Activated CD4-positive, alpha-beta T cell treated with anti-CD3 and anti-CD28 coated beads, Interleukin-2, amount 10 ng/mL, durations not matched to agents 24 days and 14 days (primary cell): ENCODE measurements at regions not wholly inside any gene's neighbourhood (a gene's known extent, or its start where the extent isn't known, plus 50 kb on each side); places are given as distances from the start of the nearest gene placed in this dataset.
"Not testable (repeated sequence)": the region's sequence is repeated elsewhere in the genome, so short reads cannot be mapped to it uniquely, and the experiment has no call there.

Experiments used
- DNase-seq: peaks from one replicate; pipeline ENCODE4 v3.0.0; 2022
- H3K27ac Mint-ChIP-seq: one replicate; pipeline ENCODE4 v1.8.0; 2022; ENCODE audit warnings: mild to moderate bottlenecking, mixed read lengths
- H3K27me3 Mint-ChIP-seq: one replicate; pipeline ENCODE4 v1.8.0; 2022; ENCODE audit warnings: mixed read lengths
- H3K36me3 Mint-ChIP-seq: one replicate; pipeline ENCODE4 v1.8.0; 2022; ENCODE audit warnings: low read depth, mild to moderate bottlenecking, mixed read lengths
- H3K4me1 Mint-ChIP-seq: one replicate; pipeline ENCODE4 v1.8.0; 2021; ENCODE audit warnings: mixed read lengths
- H3K4me3 Mint-ChIP-seq: one replicate; pipeline ENCODE4 v1.8.0; 2022; ENCODE audit warnings: mild to moderate bottlenecking, moderate library complexity, mixed read lengths
- H3K9me3 Mint-ChIP-seq: one replicate; pipeline ENCODE4 v1.8.0; 2021; ENCODE audit warnings: mixed read lengths
- intact Hi-C: fragments of 100-400 bp; cut with micrococcal nuclease; formaldehyde crosslinking; loops from one replicate; pipeline ENCODE4 v1.15.1; 2023

- DNase-seq, result no peak
- H3K4me1 Mint-ChIP-seq, result no peaks in the 10 kb centered on the region
- H3K36me3 Mint-ChIP-seq, result no peaks in the 10 kb centered on the region
- intact Hi-C loops, result no loop called here
- peaks cover 15% of the 10 kb centered on the region for H3K9me3 Mint-ChIP-seq
- H3K27ac Mint-ChIP-seq, result no peak overlapping the region
- no peaks in the 10 kb centered on the region for H3K27me3 Mint-ChIP-seq
- no peak overlapping the region for H3K4me3 Mint-ChIP-seq
Measured at GRCh38 chr5:12920527-12920926, 1016.3 kb upstream of the CTNND2 start.

- Mint-ChIP-seq H3K36me3 (no peaks in the 10 kb centered on the region), H3K27me3 (no peaks in the 10 kb centered on the region), H3K4me3 (no peak overlapping the region)
Measured at GRCh38 chr5:12911156-12911555, 1006.9 kb upstream of the CTNND2 start.

GRCh38 chr5:12910641-12911040 is 1006.4 kb upstream of the CTNND2 start:
- intact Hi-C loops, result no loop called here
- H3K9me3 Mint-ChIP-seq, result peaks cover 8% of the 10 kb centered on the region
- H3K36me3 Mint-ChIP-seq, result no peaks in the 10 kb centered on the region
- DNase-seq, result no peak
- no peak overlapping the region for H3K4me3 Mint-ChIP-seq
- H3K27ac Mint-ChIP-seq, result no peak overlapping the region
- H3K4me1 Mint-ChIP-seq, result no peaks in the 10 kb centered on the region
- H3K27me3 Mint-ChIP-seq, result no peaks in the 10 kb centered on the region

More at GRCh38 chr5:12911156-12911555, 1006.9 kb upstream of the CTNND2 start:
- Mint-ChIP-seq H3K9me3 (peaks cover 8% of the 10 kb centered on the region), H3K27ac (no peak overlapping the region), H3K4me1 (no peaks in the 10 kb centered on the region)
- intact Hi-C loops, result no loop called here
- DNase-seq, result no peak

- Mint-ChIP-seq H3K4me3 (no peak overlapping the region), H3K4me1 (no peaks in the 10 kb centered on the region), H3K27me3 (no peaks in the 10 kb centered on the region), H3K27ac (no peak overlapping the region), H3K36me3 (no peaks in the 10 kb centered on the region), H3K9me3 (peaks cover 10% of the 10 kb centered on the region)
- intact Hi-C loops, result no loop called here
- DNase-seq, result no peak
Measured at GRCh38 chr5:12902611-12903010, 998.4 kb upstream of the CTNND2 start.

- DNase-seq, result no peak
- peaks cover 10% of the 10 kb centered on the region for H3K9me3 Mint-ChIP-seq
- no peak overlapping the region for H3K27ac Mint-ChIP-seq
- H3K36me3 Mint-ChIP-seq, result no peaks in the 10 kb centered on the region
- H3K4me3 Mint-ChIP-seq, result no peak overlapping the region
- intact Hi-C loops, result no loop called here
- H3K4me1 Mint-ChIP-seq, result no peaks in the 10 kb centered on the region
- H3K27me3 Mint-ChIP-seq, result no peaks in the 10 kb centered on the region
Measured at GRCh38 chr5:12901696-12902095, 997.5 kb upstream of the CTNND2 start.

GRCh38 chr5:12896086-12896485 is 991.8 kb upstream of the CTNND2 start:
- no peak overlapping the region for H3K4me3 Mint-ChIP-seq
- no peaks in the 10 kb centered on the region for H3K27me3 Mint-ChIP-seq
- no peaks in the 10 kb centered on the region for H3K36me3 Mint-ChIP-seq
- no peak overlapping the region for H3K27ac Mint-ChIP-seq
- H3K4me1 Mint-ChIP-seq, result no peaks in the 10 kb centered on the region
- intact Hi-C loops, result no loop called here
- DNase-seq, result no peak
- peaks cover 9% of the 10 kb centered on the region for H3K9me3 Mint-ChIP-seq

GRCh38 chr5:12885018-12885417 is 980.8 kb upstream of the CTNND2 start:
- Mint-ChIP-seq H3K27me3 (no peaks in the 10 kb centered on the region), H3K9me3 (no peaks in the 10 kb centered on the region), H3K27ac (no peak overlapping the region)

GRCh38 chr5:12883395-12883794 is 979.1 kb upstream of the CTNND2 start:
- no peak for DNase-seq
- Mint-ChIP-seq H3K4me1 (no peaks in the 10 kb centered on the region), H3K36me3 (no peaks in the 10 kb centered on the region), H3K9me3 (no peaks in the 10 kb centered on the region), H3K27me3 (no peaks in the 10 kb centered on the region), H3K4me3 (no peak overlapping the region), H3K27ac (no peak overlapping the region)
- intact Hi-C loops, result no loop called here

More at GRCh38 chr5:12885018-12885417, 980.8 kb upstream of the CTNND2 start:
- Mint-ChIP-seq H3K4me3 (no peak overlapping the region), H3K4me1 (no peaks in the 10 kb centered on the region), H3K36me3 (no peaks in the 10 kb centered on the region)
- intact Hi-C loops, result no loop called here
- DNase-seq, result no peak

- Mint-ChIP-seq H3K27ac (no peak overlapping the region), H3K9me3 (peaks cover 15% of the 10 kb centered on the region), H3K4me1 (no peaks in the 10 kb centered on the region), H3K36me3 (peaks cover 1% of the 10 kb centered on the region), H3K4me3 (no peak overlapping the region), H3K27me3 (no peaks in the 10 kb centered on the region)
- no peak for DNase-seq
- intact Hi-C loops, result no loop called here
Measured at GRCh38 chr5:12876541-12877298, 972.5 kb upstream of the CTNND2 start.

- H3K9me3 Mint-ChIP-seq, result peaks cover 18% of the 10 kb centered on the region
- intact Hi-C loops, result no loop called here
- no peak for DNase-seq
- H3K4me3 Mint-ChIP-seq, result no peak overlapping the region
- peaks cover 1% of the 10 kb centered on the region for H3K36me3 Mint-ChIP-seq
- no peak overlapping the region for H3K27ac Mint-ChIP-seq
- no peaks in the 10 kb centered on the region for H3K4me1 Mint-ChIP-seq
- no peaks in the 10 kb centered on the region for H3K27me3 Mint-ChIP-seq
Measured at GRCh38 chr5:12870872-12871539, 966.8 kb upstream of the CTNND2 start.

GRCh38 chr5:12865529-12865928 is 961.3 kb upstream of the CTNND2 start:
- H3K27ac Mint-ChIP-seq, result no peak overlapping the region
- no peaks in the 10 kb centered on the region for H3K4me1 Mint-ChIP-seq

GRCh38 chr5:12861886-12862654 is 957.8 kb upstream of the CTNND2 start:
- DNase-seq, result no peak
- no peaks in the 10 kb centered on the region for H3K36me3 Mint-ChIP-seq
- no peaks in the 10 kb centered on the region for H3K27me3 Mint-ChIP-seq
- H3K9me3 Mint-ChIP-seq, result peaks cover 9% of the 10 kb centered on the region
- no peak overlapping the region for H3K4me3 Mint-ChIP-seq
- intact Hi-C loops, result no loop called here
- H3K27ac Mint-ChIP-seq, result no peak overlapping the region
- H3K4me1 Mint-ChIP-seq, result no peaks in the 10 kb centered on the region

More at GRCh38 chr5:12865529-12865928, 961.3 kb upstream of the CTNND2 start:
- no peak overlapping the region for H3K4me3 Mint-ChIP-seq
- DNase-seq, result no peak
- no peaks in the 10 kb centered on the region for H3K27me3 Mint-ChIP-seq
- intact Hi-C loops, result no loop called here
- no peaks in the 10 kb centered on the region for H3K36me3 Mint-ChIP-seq
- peaks cover 3% of the 10 kb centered on the region for H3K9me3 Mint-ChIP-seq

- H3K4me3 Mint-ChIP-seq, DNase-seq, intact Hi-C loops, H3K27ac Mint-ChIP-seq, H3K27me3 Mint-ChIP-seq, H3K36me3 Mint-ChIP-seq, H3K4me1 Mint-ChIP-seq: not testable (repeated sequence)
- H3K9me3 Mint-ChIP-seq, result peaks cover 17% of the 10 kb centered on the region
Measured at GRCh38 chr5:12856105-12856504, 951.9 kb upstream of the CTNND2 start.

GRCh38 chr5:12854386-12854785 is 950.1 kb upstream of the CTNND2 start:
- H3K4me3 Mint-ChIP-seq, result no peak overlapping the region

More at GRCh38 chr5:12854386-12854785, 950.1 kb upstream of the CTNND2 start:
- Mint-ChIP-seq H3K27me3 (no peaks in the 10 kb centered on the region), H3K4me1 (no peaks in the 10 kb centered on the region), H3K36me3 (no peaks in the 10 kb centered on the region), H3K27ac (no peak overlapping the region), H3K9me3 (peaks cover 13% of the 10 kb centered on the region)
- no peak for DNase-seq
- intact Hi-C loops, result no loop called here
